ENCODE measurements at regions not wholly inside any gene's neighbourhood (a gene's known extent, or its start where the extent isn't known, plus 50 kb on each side); places are given as distances from the start of the nearest gene placed in this dataset.

DNA sequence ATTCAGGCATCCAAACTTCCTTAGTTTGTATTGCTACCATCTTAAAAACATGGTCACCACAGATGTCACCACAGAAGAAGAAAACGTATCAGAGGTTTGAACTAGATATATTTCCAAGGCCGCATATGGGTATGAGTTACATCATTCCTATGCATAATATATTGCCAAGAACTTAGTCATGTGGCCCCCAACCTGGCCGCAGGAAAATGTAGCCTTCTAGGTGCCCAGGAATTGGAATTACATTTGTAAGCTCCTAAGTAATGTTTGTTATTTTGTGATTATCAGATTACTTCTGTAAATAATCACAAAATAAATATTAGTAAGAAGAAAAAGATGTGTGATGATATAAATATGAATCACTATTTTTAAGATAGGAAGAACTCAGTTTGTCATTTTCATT lies 351.4 kb downstream of the ISL1 start:
- TF ChIP-seq, protein P1, sequence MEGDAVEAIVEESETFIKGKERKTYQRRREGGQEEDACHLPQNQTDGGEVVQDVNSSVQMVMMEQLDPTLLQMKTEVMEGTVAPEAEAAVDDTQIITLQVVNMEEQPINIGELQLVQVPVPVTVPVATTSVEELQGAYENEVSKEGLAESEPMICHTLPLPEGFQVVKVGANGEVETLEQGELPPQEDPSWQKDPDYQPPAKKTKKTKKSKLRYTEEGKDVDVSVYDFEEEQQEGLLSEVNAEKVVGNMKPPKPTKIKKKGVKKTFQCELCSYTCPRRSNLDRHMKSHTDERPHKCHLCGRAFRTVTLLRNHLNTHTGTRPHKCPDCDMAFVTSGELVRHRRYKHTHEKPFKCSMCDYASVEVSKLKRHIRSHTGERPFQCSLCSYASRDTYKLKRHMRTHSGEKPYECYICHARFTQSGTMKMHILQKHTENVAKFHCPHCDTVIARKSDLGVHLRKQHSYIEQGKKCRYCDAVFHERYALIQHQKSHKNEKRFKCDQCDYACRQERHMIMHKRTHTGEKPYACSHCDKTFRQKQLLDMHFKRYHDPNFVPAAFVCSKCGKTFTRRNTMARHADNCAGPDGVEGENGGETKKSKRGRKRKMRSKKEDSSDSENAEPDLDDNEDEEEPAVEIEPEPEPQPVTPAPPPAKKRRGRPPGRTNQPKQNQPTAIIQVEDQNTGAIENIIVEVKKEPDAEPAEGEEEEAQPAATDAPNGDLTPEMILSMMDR (IDR thresholded peaks at IDR 0.05; ENCODE audit: insufficient read depth, low read length, poor library complexity, severe bottlenecking): no peak
- no peak for TF ChIP-seq EZH2phosphoT487 (conservative IDR thresholded peaks at IDR 0.05; ENCODE audit: low read length)

Data from SU-DHL-6 (cell line).